Omental fat pad (tissue), 3 donors: ENCODE measurements at regions not wholly inside any gene's neighbourhood (a gene's known extent, or its start where the extent isn't known, plus 50 kb on each side); places are given as distances from the start of the nearest gene placed in this dataset.
"Not testable (repeated sequence)": the region's sequence is repeated elsewhere in the genome, so short reads cannot be mapped to it uniquely, and the experiment has no call there.

Experiments used
- ATAC-seq: fragments of 150-250 bp; one replicate; pipeline ENCODE4 v1.9.1; 2016; ENCODE audit warnings: mild to moderate bottlenecking, moderate library complexity; ENCODE audit not compliant: low FRiP score
- DNase-seq: peaks from one replicate; pipeline ENCODE4 v3.0.0-alpha.2; 2019; ENCODE audit warnings: low spot score
- CTCF ChIP-seq, 3 donors: fragments of 450-650 bp; IDR thresholded peaks; one replicate each; pipeline ENCODE4 v1.5.1; 2016 to 2017; ENCODE audit warnings: antibody characterized with exemption in 3 of 3, mild to moderate bottlenecking in 3 of 3, moderate library complexity in 2 of 3

DNA sequence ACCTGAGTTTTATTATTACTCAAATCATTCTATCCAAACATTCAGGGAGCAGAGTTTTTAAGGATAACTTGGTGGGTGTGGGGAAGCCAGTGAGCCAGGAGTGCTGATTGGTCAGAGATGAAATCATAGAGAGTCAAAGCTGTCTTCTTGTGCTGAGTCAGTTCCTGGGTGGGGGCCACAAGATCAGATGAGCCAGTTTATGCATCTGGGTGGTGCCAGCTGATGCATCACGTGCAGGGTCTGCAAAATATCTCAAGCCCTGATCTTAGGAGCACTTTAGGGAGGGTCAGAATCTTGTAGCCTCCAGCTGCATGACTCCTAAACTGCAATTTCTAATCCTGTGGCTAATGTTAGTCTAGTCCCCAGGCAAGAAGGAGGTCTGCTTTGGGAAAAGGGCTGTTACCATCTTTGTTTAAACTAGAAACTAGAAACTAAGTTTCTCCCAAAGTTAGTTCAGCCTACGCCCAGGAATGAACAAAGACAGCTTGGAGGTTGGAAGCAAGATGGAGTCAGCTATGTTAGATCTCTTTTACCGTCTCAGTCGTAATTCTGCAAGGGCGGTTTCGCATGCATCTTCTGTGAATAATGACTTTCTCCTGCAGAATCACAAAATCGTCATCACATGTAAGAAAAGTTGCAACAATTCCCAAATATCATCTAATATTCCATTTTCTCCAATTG lies 97.5 kb downstream of the ZNF664 start:
- ATAC-seq, DNase-seq: not testable (repeated sequence)

DNA sequence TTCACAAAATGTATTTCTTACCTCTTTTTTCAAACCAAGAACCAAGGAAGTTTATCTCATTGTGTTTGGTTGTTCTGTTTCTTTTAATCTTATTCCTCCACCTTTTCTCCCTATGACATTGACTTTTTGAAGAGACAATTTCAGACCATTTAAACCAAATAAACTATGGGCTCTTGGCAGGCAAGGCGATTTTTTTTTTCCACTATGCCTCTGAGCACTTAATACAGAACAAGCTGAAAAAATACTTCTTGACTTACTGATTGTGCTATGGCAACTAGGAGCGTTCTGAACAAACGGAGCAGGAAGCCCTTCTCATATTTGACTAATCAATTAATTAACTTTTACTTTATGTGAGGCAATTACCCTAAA lies 98.0 kb downstream of the ZNF664 start:
- no peak for ATAC-seq
- TF ChIP-seq CTCF (IDR thresholded peaks at IDR 0.05) = no peak

DNA sequence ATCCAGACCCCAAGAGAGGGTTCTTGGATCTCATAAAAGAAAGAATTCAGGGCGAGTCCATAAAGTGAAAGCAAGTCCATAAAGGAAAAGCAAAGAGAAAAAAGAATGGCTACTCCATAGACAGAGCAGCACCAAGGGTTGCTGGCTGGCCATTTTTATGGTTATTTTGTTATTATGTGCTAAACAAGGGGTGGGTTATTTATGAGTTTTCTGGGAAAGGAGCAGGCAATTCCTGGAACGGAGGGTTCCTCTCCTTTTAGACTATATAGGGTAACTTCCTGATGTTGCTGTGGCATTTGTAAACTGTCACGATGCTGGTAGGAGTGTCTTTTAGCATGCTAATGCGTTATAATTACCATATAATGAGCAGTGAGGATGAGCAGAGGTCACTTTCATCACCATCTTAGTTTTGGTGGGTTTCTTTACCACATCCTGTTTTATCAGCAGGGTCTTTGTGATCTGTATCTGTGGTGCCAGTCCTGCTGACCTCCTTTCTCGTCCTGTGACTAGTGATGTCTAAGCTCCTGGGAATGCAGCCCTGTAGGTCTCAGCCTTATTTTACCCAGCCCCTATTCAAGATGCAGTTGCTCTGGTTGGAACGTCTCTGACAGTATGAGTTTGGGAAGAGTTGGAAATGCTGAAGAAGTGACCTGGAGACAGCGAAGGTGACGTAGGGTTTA lies 100.5 kb downstream of the ZNF664 start:
- no peak for TF ChIP-seq CTCF (IDR thresholded peaks at IDR 0.05)
- no peak for DNase-seq
- ATAC-seq = no peak

More for the DNA sequence above, 98.0 kb downstream of the ZNF664 start:
- no peak for DNase-seq

- TF ChIP-seq CTCF (IDR thresholded peaks at IDR 0.05) = no peak
- DNase-seq = no peak
- no peak for ATAC-seq
Measured at GRCh38 chr12:124075841-124076240, 102.8 kb downstream of the ZNF664 start.

- DNase-seq = no peak
- ATAC-seq = no peak
- TF ChIP-seq CTCF (IDR thresholded peaks at IDR 0.05) = no peak
Measured at GRCh38 chr12:124077701-124078100, 104.7 kb downstream of the ZNF664 start.

GRCh38 chr12:124078800-124079199 lies 105.8 kb downstream of the ZNF664 start:
- ATAC-seq = no peak
- no peak for TF ChIP-seq CTCF (IDR thresholded peaks at IDR 0.05)
- DNase-seq = no peak

- DNase-seq (no peak), ATAC-seq (no peak)
- no peak for TF ChIP-seq CTCF (IDR thresholded peaks at IDR 0.05)
Measured at GRCh38 chr12:124080649-124081048, 107.6 kb downstream of the ZNF664 start.
